ENCODE measurements at regions not wholly inside any gene's neighbourhood (a gene's known extent, or its start where the extent isn't known, plus 50 kb on each side); places are given as distances from the start of the nearest gene placed in this dataset.

DNA sequence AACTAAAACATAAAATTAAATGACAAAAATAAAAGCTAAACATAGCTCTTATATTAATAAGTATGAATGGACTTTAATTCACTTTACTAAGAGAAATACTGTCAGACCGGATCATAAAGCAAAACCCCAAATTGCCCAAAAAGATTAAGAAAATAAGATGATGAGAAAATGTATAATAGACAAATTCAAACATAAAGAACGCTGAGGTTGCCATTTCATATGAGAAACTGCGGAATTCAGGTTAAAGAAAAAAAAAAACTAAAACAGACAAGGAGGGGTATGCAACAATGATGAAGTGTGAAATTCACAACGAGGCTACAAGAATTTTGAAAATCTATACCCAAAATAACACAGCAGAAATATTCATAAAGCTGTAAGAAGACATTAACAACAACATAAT lies 133.6 kb upstream of the JUN start:
- Histone ChIP-seq H4K20me1 (replicated peaks; ENCODE audit: control insufficient read depth, insufficient read depth, low read length) (no peaks in the 10 kb centered on the region), H3K9me1 (ENCODE audit: control insufficient read depth, insufficient read depth, low read length) (no peaks in the 10 kb centered on the region), H3K27me3 (ENCODE audit: control insufficient read depth in 2 of 2, insufficient read depth in 2 of 2, low read length in 2 of 2) (no peaks in the 10 kb centered on the region), H3K36me3 (ENCODE audit: control insufficient read depth, insufficient read depth, low read length) (no peaks in the 10 kb centered on the region), H2AFZ (ENCODE audit: low read depth, low read length) (no peak overlapping the region), H3K9ac (ENCODE audit: insufficient read depth in 1 of 2, low read depth in 2 of 2, low read length in 2 of 2) (no peak overlapping the region), H3K27ac (ENCODE audit: extremely low read depth, low read depth, low read length) (no peak overlapping the region), H3K4me1 (replicated peaks in 1 of 2; ENCODE audit: control insufficient read depth in 2 of 2, insufficient read depth in 2 of 2, low read length in 2 of 2) (peaks cover 0 to 4% of the 10 kb centered on the region in 2 experiments; a peak in 2 of 5 replicates), H3K4me3 (no peak overlapping the region), H3K4me2 (ENCODE audit: insufficient read depth, low read length) (no peak overlapping the region), H3K79me2 (ENCODE audit: control insufficient read depth, insufficient read depth, low read length) (no peaks in the 10 kb centered on the region), H3K9me3 (replicated peaks; ENCODE audit: control insufficient read depth, insufficient read depth, low read depth, low read length) (no peaks in the 10 kb centered on the region)
- no peak for DNase-seq (ENCODE audit: extremely low read depth in 1 of 4, low spot score in 3 of 4)
- TF ChIP-seq PCBP2 (IDR thresholded peaks at IDR 0.05; ENCODE audit: low read depth, low read length, poor library complexity, severe bottlenecking) (no peak), ZNF316 (IDR thresholded peaks at IDR 0.05) (peak; percentile 80), MAFF (IDR thresholded peaks at IDR 0.05; ENCODE audit: low read length) (0 out of 2 replicates have a peak, but pooled peaks have one; percentile 10), GATAD2B (IDR thresholded peaks at IDR 0.05; ENCODE audit: borderline replicate concordance) (no peak), KDM1A (IDR thresholded peaks at IDR 0.05) (no peak), C11orf30 (IDR thresholded peaks at IDR 0.05; ENCODE audit: low read depth) (peak; percentile 50; the same call in 1 of the 2 replicates), MAFG (tag; conservative IDR thresholded peaks at IDR 0.05) (peak; percentile 13; the same call in 1 of the 2 replicates), CREM (IDR thresholded peaks at IDR 0.05; ENCODE audit: low read depth) (no peak), ZNF232 (CRISPR knock-in tag; IDR thresholded peaks at IDR 0.05) (no peak), MAFK (IDR thresholded peaks at IDR 0.05; ENCODE audit: low read length) (peak; percentile 20; the same call in 1 of the 2 replicates)
- TF ChIP-seq, protein P1, sequence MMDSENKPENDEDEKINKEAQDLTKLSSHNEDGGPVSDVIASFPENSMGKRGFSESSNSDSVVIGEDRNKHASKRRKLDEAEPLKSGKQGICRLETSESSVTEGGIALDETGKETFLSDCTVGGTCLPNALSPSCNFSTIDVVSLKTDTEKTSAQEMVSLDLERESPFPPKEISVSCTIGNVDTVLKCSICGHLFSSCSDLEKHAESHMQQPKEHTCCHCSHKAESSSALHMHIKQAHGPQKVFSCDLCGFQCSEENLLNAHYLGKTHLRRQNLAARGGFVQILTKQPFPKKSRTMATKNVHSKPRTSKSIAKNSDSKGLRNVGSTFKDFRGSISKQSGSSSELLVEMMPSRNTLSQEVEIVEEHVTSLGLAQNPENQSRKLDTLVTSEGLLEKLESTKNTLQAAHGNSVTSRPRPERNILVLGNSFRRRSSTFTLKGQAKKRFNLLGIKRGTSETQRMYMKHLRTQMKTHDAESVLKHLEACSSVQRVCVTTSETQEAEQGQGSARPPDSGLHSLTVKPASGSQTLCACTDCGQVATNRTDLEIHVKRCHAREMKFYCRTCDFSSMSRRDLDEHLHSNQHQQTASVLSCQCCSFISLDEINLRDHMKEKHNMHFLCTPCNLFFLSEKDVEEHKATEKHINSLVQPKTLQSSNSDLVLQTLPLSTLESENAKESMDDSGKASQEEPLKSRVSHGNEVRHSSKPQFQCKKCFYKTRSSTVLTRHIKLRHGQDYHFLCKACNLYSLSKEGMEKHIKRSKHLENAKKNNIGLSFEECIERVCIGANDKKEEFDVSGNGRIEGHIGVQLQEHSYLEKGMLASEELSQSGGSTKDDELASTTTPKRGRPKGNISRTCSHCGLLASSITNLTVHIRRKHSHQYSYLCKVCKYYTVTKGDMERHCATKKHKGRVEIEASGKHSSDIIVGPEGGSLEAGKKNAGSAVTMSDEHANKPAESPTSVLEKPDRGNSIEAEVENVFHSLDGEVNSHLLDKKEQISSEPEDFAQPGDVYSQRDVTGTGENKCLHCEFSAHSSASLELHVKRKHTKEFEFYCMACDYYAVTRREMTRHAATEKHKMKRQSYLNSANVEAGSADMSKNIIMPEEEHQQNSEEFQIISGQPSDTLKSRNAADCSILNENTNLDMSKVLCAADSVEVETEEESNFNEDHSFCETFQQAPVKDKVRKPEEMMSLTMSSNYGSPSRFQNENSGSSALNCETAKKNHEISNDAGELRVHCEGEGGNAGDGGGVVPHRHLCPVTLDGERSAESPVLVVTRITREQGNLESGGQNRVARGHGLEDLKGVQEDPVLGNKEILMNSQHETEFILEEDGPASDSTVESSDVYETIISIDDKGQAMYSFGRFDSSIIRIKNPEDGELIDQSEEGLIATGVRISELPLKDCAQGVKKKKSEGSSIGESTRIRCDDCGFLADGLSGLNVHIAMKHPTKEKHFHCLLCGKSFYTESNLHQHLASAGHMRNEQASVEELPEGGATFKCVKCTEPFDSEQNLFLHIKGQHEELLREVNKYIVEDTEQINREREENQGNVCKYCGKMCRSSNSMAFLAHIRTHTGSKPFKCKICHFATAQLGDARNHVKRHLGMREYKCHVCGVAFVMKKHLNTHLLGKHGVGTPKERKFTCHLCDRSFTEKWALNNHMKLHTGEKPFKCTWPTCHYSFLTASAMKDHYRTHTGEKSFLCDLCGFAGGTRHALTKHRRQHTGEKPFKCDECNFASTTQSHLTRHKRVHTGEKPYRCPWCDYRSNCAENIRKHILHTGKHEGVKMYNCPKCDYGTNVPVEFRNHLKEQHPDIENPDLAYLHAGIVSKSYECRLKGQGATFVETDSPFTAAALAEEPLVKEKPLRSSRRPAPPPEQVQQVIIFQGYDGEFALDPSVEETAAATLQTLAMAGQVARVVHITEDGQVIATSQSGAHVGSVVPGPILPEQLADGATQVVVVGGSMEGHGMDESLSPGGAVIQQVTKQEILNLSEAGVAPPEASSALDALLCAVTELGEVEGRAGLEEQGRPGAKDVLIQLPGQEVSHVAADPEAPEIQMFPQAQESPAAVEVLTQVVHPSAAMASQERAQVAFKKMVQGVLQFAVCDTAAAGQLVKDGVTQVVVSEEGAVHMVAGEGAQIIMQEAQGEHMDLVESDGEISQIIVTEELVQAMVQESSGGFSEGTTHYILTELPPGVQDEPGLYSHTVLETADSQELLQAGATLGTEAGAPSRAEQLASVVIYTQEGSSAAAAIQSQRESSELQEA (IDR thresholded peaks at IDR 0.05; ENCODE audit: low read depth) = no peak
- TF ChIP-seq, protein P2, sequence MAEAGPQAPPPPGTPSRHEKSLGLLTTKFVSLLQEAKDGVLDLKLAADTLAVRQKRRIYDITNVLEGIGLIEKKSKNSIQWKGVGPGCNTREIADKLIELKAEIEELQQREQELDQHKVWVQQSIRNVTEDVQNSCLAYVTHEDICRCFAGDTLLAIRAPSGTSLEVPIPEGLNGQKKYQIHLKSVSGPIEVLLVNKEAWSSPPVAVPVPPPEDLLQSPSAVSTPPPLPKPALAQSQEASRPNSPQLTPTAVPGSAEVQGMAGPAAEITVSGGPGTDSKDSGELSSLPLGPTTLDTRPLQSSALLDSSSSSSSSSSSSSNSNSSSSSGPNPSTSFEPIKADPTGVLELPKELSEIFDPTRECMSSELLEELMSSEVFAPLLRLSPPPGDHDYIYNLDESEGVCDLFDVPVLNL (CRISPR knock-in tag; IDR thresholded peaks at IDR 0.05; ENCODE audit: low read depth) = no peak
- in situ Hi-C loops (cut with MboI) = no loop called here
- ChIA-PET POLR2A (interaction anchor here (0.6 kb wide), 1 partner anchor 138 kb away, joined by 3 read pairs; no protein-coding TSS in a partner anchor), CTCF (ENCODE audit: low intra/inter-chr PET ratio) (no interaction called here)
- ATAC-seq = no peak
- intact Hi-C loops (cut with micrococcal nuclease) = no loop called here
- WGBS (ENCODE audit: insufficient coverage, low coverage, missing lambda C conversion rate) = 49% methylated on average over 4 of the region's 4 CpGs
- no TSS peak for BruUV-seq (replicated peaks)
- no peak for FAIRE-seq
